IMR-90 (cell line): ENCODE measurements at regions not wholly inside any gene's neighbourhood (a gene's known extent, or its start where the extent isn't known, plus 50 kb on each side); places are given as distances from the start of the nearest gene placed in this dataset.

ENCODE experiments used
- BHLHE40 ChIP-seq: fragments of 150-350 bp; IDR thresholded peaks from 2 replicates; pipeline ENCODE4 v1.6.1; 2016; ENCODE audit warnings: mild to moderate bottlenecking, low read depth, low read length
- CEBPB ChIP-seq: IDR thresholded peaks from 2 replicates; pipeline ENCODE4 v1.6.1; 2012; ENCODE audit warnings: low read depth, low read length, improper control_type of control experiment
- CTCF ChIP-seq: conservative IDR thresholded peaks from 2 replicates; pipeline ENCODE4 v1.5.1; 2012; ENCODE audit warnings: mild to moderate bottlenecking, low read depth, low read length, improper control_type of control experiment
- MAZ ChIP-seq: IDR thresholded peaks from 2 replicates; pipeline ENCODE4 v1.6.1; 2012; ENCODE audit warnings: low read depth, mild to moderate bottlenecking, low read length, improper control_type of control experiment, moderate library complexity, borderline replicate concordance
- POLR2A ChIP-seq: IDR thresholded peaks from 2 replicates; pipeline ENCODE4 v1.6.1; 2012; ENCODE audit warnings: mild to moderate bottlenecking, low read depth, low read length
- SMC3 ChIP-seq: fragments of 150-350 bp; IDR thresholded peaks from 2 replicates; pipeline ENCODE4 v1.6.1; 2016; ENCODE audit warnings: low read depth, mild to moderate bottlenecking, antibody characterized with exemption, low read length, moderate library complexity

GRCh38 chr18:66931010-66931409 is 327.1 kb upstream of the CDH19 start:
- TF ChIP-seq CTCF (no peak), BHLHE40 (no peak), SMC3 (no peak), CEBPB (no peak), POLR2A (no peak), MAZ (no peak)
